ENCODE measurements at regions not wholly inside any gene's neighbourhood (a gene's known extent, or its start where the extent isn't known, plus 50 kb on each side); places are given as distances from the start of the nearest gene placed in this dataset.

DNA sequence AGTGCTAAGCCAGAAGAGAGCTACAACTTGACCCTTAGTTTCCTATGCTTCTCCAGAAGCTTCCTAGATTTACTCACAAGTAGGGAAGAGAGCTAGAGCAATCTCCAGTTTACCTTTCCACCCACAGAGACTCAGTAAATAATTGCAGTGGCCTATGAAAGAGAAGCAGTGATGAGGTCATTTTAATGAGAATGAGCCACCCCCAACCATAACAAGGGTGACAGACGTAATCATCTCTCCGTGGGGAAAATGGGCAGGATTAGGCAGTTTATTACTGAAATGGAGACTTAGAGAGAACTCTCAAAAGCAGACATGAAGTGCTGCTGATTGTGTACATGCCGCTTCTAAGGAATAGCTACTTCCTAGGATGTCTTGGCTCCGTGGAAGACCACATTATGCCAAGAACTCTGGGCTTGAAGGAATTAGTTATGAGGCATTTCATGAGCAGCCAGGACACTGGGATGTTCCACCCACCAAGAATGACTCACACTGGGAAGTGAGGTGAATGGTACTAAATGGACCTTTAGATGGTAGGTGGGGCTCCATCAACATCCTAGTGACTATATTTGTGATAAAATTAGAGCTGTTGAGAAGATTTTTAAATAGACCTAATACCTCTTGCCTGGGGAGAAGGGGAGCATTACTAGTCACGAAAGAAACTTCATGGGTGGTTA is 160.9 kb downstream of the EDEM1 start:
- H3K36me3 ChIP-seq (ENCODE audit: low read depth, missing control alignments), result no peaks in the 10 kb centered on the region
- no peak overlapping the region for H3K27ac ChIP-seq
- DNase-seq, result no peak
- no peak for TF ChIP-seq POLR2A (IDR thresholded peaks at IDR 0.05)
- TF ChIP-seq, protein P1, sequence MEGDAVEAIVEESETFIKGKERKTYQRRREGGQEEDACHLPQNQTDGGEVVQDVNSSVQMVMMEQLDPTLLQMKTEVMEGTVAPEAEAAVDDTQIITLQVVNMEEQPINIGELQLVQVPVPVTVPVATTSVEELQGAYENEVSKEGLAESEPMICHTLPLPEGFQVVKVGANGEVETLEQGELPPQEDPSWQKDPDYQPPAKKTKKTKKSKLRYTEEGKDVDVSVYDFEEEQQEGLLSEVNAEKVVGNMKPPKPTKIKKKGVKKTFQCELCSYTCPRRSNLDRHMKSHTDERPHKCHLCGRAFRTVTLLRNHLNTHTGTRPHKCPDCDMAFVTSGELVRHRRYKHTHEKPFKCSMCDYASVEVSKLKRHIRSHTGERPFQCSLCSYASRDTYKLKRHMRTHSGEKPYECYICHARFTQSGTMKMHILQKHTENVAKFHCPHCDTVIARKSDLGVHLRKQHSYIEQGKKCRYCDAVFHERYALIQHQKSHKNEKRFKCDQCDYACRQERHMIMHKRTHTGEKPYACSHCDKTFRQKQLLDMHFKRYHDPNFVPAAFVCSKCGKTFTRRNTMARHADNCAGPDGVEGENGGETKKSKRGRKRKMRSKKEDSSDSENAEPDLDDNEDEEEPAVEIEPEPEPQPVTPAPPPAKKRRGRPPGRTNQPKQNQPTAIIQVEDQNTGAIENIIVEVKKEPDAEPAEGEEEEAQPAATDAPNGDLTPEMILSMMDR (IDR thresholded peaks at IDR 0.05), result no peak
- H3K9me3 ChIP-seq, result no peaks in the 10 kb centered on the region
- no peak overlapping the region for H3K4me3 ChIP-seq
- intact Hi-C loops (cut with DNase I; ENCODE audit: low total_unique reads), result no loop called here
- WGBS, 2 donors, result 86 to 87% methylated on average over 5 of the region's 5 CpGs
- H3K4me1 ChIP-seq, result no peaks in the 10 kb centered on the region
- no peaks in the 10 kb centered on the region for H3K27me3 ChIP-seq

DNA sequence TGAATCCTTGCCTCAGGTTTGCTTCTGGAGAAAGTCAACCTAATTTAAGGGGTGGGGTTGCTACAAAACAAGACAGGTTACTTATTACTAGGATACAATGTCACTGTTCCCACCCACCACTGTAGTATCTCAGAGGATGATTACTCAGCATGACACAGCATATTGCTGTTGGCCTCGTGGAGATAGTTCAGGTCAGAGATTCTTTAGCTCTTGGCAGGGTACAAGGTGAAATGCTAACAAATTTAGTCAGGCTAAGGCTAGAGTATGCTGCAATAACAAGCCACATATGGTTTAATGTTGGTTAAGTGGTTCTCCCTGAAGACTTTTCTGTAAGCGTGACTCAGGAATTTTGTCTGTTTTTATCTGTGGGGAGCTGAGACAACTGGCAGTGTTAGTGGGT is 161.8 kb downstream of the EDEM1 start:
- intact Hi-C loops (cut with DNase I; ENCODE audit: low total_unique reads), result no loop called here
- Histone ChIP-seq H3K27ac (no peak overlapping the region), H3K9me3 (no peaks in the 10 kb centered on the region), H3K4me3 (no peak overlapping the region), H3K4me1 (no peaks in the 10 kb centered on the region), H3K27me3 (no peaks in the 10 kb centered on the region), H3K36me3 (ENCODE audit: low read depth, missing control alignments) (no peaks in the 10 kb centered on the region)
- no peak for TF ChIP-seq POLR2A (IDR thresholded peaks at IDR 0.05)
- TF ChIP-seq, protein P1 (IDR thresholded peaks at IDR 0.05), result no peak
- DNase-seq, result no peak
- 66 to 74% methylated on average over 2 of the region's 2 CpGs for WGBS, 2 donors

DNA sequence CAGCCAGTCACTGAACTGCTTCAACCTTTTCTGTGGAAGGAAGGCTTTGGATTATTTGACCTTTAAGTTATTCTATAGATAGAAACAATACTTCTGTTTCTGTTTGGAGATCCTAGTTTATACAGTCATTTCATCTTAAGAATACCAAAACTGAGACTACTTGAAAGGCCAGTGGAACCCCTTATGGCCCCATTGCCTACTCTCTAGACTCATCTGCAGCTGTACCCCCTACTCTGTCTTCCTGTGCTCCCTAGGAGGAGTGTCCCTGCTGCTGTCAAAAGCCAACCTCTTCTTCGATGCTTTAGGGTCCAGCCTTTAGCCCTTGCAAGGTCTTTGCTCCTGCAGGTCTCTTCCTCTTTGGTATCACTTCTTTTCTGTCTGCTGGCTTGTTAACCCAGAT is 169.6 kb downstream of the EDEM1 start:
- no peak for DNase-seq
- H3K27me3 ChIP-seq, result no peaks in the 10 kb centered on the region
- WGBS, 2 donors, result 87 to 96% methylated on average over 1 of the region's 1 CpG
- no peaks in the 10 kb centered on the region for H3K4me1 ChIP-seq
- H3K36me3 ChIP-seq (ENCODE audit: low read depth, missing control alignments), result no peaks in the 10 kb centered on the region
- intact Hi-C loops (cut with DNase I; ENCODE audit: low total_unique reads), result no loop called here
- H3K27ac ChIP-seq, result no peak overlapping the region
- H3K9me3 ChIP-seq, result no peaks in the 10 kb centered on the region
- H3K4me3 ChIP-seq, result no peak overlapping the region
- no peak for TF ChIP-seq POLR2A (IDR thresholded peaks at IDR 0.05)
- TF ChIP-seq, protein P1 (IDR thresholded peaks at IDR 0.05), result no peak

DNA sequence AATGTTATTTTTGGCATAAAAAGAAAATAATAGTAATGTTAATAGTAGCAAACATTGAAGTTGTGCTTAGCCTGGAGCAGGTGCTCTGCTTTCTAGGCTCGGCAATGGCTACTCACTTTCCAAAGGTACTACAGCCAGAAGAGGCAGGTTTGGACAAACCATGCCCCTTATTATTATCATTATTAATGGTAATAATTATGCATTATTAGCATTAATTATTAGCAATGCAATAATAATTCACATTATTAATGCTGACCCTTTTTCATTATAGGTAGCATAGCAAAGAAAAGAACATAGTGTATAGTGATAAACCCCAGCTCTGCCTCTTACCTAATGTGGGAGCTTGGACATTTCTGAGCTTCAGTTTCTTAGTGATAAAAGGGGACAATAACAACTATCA is 171.4 kb downstream of the EDEM1 start:
- no peaks in the 10 kb centered on the region for H3K4me1 ChIP-seq
- no peaks in the 10 kb centered on the region for H3K36me3 ChIP-seq (ENCODE audit: low read depth, missing control alignments)
- no peaks in the 10 kb centered on the region for H3K27me3 ChIP-seq
- no peak overlapping the region for H3K27ac ChIP-seq
- H3K4me3 ChIP-seq, result no peak overlapping the region
- 88 to 98% methylated on average over 1 of the region's 1 CpG for WGBS, 2 donors
- no peak for DNase-seq
- TF ChIP-seq, protein P1 (IDR thresholded peaks at IDR 0.05), result no peak
- TF ChIP-seq POLR2A (IDR thresholded peaks at IDR 0.05), result no peak
- H3K9me3 ChIP-seq, result no peaks in the 10 kb centered on the region
- intact Hi-C loops (cut with DNase I; ENCODE audit: low total_unique reads), result no loop called here

DNA sequence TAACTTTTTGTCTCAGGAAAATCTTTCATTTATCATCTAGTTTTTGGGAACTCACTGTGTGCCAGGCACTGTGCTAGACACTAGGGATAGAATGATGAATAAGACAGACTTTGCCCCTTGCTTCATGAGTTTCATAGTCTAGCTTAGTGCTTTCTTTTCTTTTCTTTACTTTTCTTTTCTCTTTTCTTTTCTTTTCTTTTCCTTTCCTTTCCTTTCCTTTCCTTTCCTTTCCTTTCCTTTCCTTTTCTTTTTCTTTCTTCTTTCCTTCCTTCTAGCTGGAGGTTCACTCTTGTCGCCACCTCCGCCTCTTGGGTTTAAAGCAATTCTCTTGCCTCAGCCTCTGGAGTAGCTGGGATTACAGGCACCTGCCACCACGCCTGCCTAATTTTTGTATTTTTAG is 172.9 kb downstream of the EDEM1 start:
- intact Hi-C loops (cut with DNase I; ENCODE audit: low total_unique reads), result no loop called here
- DNase-seq, result no peak
- WGBS, 2 donors, result 91 to 95% methylated on average over 3 of the region's 3 CpGs

More for the DNA sequence above, 172.9 kb downstream of the EDEM1 start:
- no peak overlapping the region for H3K4me3 ChIP-seq
- H3K9me3 ChIP-seq, result no peaks in the 10 kb centered on the region
- no peak overlapping the region for H3K27ac ChIP-seq
- TF ChIP-seq POLR2A (IDR thresholded peaks at IDR 0.05), result no peak
- TF ChIP-seq, protein P1 (IDR thresholded peaks at IDR 0.05), result no peak
- no peaks in the 10 kb centered on the region for H3K4me1 ChIP-seq
- H3K36me3 ChIP-seq (ENCODE audit: low read depth, missing control alignments), result no peaks in the 10 kb centered on the region
- no peaks in the 10 kb centered on the region for H3K27me3 ChIP-seq

Measured in testis (tissue), 2 donors.